Osteoblast (primary cell): ENCODE measurements at regions not wholly inside any gene's neighbourhood (a gene's known extent, or its start where the extent isn't known, plus 50 kb on each side); places are given as distances from the start of the nearest gene placed in this dataset.
"Not testable (repeated sequence)": the region's sequence is repeated elsewhere in the genome, so short reads cannot be mapped to it uniquely, and the experiment has no call there.

ENCODE experiments used
- DNase-seq: peaks from one replicate; pipeline ENCODE4 v3.0.0; 2011; ENCODE audit warnings: low spot score, mixed read lengths; ENCODE audit not compliant: insufficient read length; ENCODE audit errors: missing footprints
- H2AFZ ChIP-seq: 2 replicates; pipeline ENCODE4 v1.6.0; 2011; ENCODE audit warnings: mild to moderate bottlenecking, low read length
- H3K27ac ChIP-seq: 2 replicates; pipeline ENCODE4 v1.5.1; 2011; ENCODE audit warnings: mild to moderate bottlenecking, low read depth, low read length, moderate library complexity
- H3K27me3 ChIP-seq: 2 replicates; pipeline ENCODE4 v1.6.0; 2012; ENCODE audit warnings: mild to moderate bottlenecking, control low read depth, inconsistent platforms, low read length, moderate library complexity; ENCODE audit not compliant: insufficient read depth
- H3K36me3 ChIP-seq: 2 replicates; pipeline ENCODE4 v1.5.1; 2011; ENCODE audit warnings: mild to moderate bottlenecking, low read length, control low read depth, moderate library complexity; ENCODE audit not compliant: insufficient read depth
- H3K4me1 ChIP-seq: 2 replicates; pipeline ENCODE4 v1.5.1; 2011; ENCODE audit warnings: mild to moderate bottlenecking, low read length, control low read depth, moderate library complexity; ENCODE audit not compliant: insufficient read depth
- H3K4me2 ChIP-seq: 2 replicates; pipeline ENCODE4 v1.6.0; 2011; ENCODE audit warnings: mild to moderate bottlenecking, low read length; ENCODE audit not compliant: insufficient read depth
- H3K4me3 ChIP-seq: fragments of 200-600 bp; sonication (generic); 3 replicates; pipeline ENCODE4 v1.5.1; 2012; ENCODE audit warnings: mild to moderate bottlenecking, low read length, inconsistent platforms; ENCODE audit not compliant: insufficient read depth
- H3K79me2 ChIP-seq: 2 replicates; pipeline ENCODE4 v1.6.0; 2012; ENCODE audit warnings: mild to moderate bottlenecking, low read length, control low read depth, inconsistent platforms; ENCODE audit not compliant: insufficient read depth
- H3K9me3 ChIP-seq: 2 replicates; pipeline ENCODE4 v1.5.1; 2011; ENCODE audit warnings: low read depth, low read length, control low read depth
- H4K20me1 ChIP-seq: 2 replicates; pipeline ENCODE4 v1.6.0; 2012; ENCODE audit warnings: mild to moderate bottlenecking, low read length, control low read depth; ENCODE audit not compliant: insufficient read depth
- CTCF ChIP-seq: IDR thresholded peaks from 2 replicates; pipeline ENCODE4 v1.5.1; 2011; ENCODE audit warnings: mild to moderate bottlenecking, low read depth, low read length, moderate library complexity; ENCODE audit errors: extremely low read depth

- no peak for DNase-seq
- no peak overlapping the region for H3K27ac ChIP-seq
- H3K4me3 ChIP-seq: no peak overlapping the region
- TF ChIP-seq CTCF: no peak
- peaks cover 5% of the 10 kb centered on the region for H3K4me1 ChIP-seq
- no peaks in the 10 kb centered on the region for H3K27me3 ChIP-seq
- H3K36me3 ChIP-seq: no peaks in the 10 kb centered on the region
- H2AFZ ChIP-seq: no peak overlapping the region
- H3K9me3 ChIP-seq: no peaks in the 10 kb centered on the region
- no peaks in the 10 kb centered on the region for H4K20me1 ChIP-seq
- no peaks in the 10 kb centered on the region for H3K79me2 ChIP-seq
- H3K4me2 ChIP-seq: no peak overlapping the region
Measured at GRCh38 chr1:185540295-185540694, 193.9 kb upstream of the HMCN1 start.

- H3K36me3 ChIP-seq: no peaks in the 10 kb centered on the region
- no peak overlapping the region for H2AFZ ChIP-seq
- no peaks in the 10 kb centered on the region for H4K20me1 ChIP-seq
- no peak overlapping the region for H3K4me2 ChIP-seq
- no peaks in the 10 kb centered on the region for H3K27me3 ChIP-seq
- H3K79me2 ChIP-seq: no peaks in the 10 kb centered on the region
- H3K4me3 ChIP-seq: no peak overlapping the region
- no peak for TF ChIP-seq CTCF
- no peak for DNase-seq
- H3K9me3 ChIP-seq: no peaks in the 10 kb centered on the region
- peaks cover 5% of the 10 kb centered on the region for H3K4me1 ChIP-seq
- no peak overlapping the region for H3K27ac ChIP-seq
Measured at GRCh38 chr1:185539277-185539943, 194.8 kb upstream of the HMCN1 start.

GRCh38 chr1:185538309-185538898 lies 195.8 kb upstream of the HMCN1 start:
- not testable (repeated sequence) for H3K27ac ChIP-seq, H3K36me3 ChIP-seq, H3K9me3 ChIP-seq, H3K4me1 ChIP-seq, H3K27me3 ChIP-seq, H3K79me2 ChIP-seq, H3K4me2 ChIP-seq, H4K20me1 ChIP-seq, H2AFZ ChIP-seq, DNase-seq, H3K4me3 ChIP-seq

- H2AFZ ChIP-seq: no peak overlapping the region
- DNase-seq: no peak
- no peaks in the 10 kb centered on the region for H3K36me3 ChIP-seq
- H3K79me2 ChIP-seq: no peaks in the 10 kb centered on the region
- no peaks in the 10 kb centered on the region for H4K20me1 ChIP-seq
- H3K9me3 ChIP-seq: no peaks in the 10 kb centered on the region
- H3K4me3 ChIP-seq: no peak overlapping the region
- H3K4me2 ChIP-seq: no peak overlapping the region
- no peak overlapping the region for H3K27ac ChIP-seq
- no peak for TF ChIP-seq CTCF
- H3K27me3 ChIP-seq: no peaks in the 10 kb centered on the region
- H3K4me1 ChIP-seq: peaks cover 5% of the 10 kb centered on the region
Measured at GRCh38 chr1:185537596-185537995, 196.6 kb upstream of the HMCN1 start.
